Endothelial cell of umbilical vein (primary cell): ENCODE measurements at regions not wholly inside any gene's neighbourhood (a gene's known extent, or its start where the extent isn't known, plus 50 kb on each side); places are given as distances from the start of the nearest gene placed in this dataset.

Experiments used
- JUN ChIP-seq: IDR thresholded peaks from 2 replicates; pipeline ENCODE4 v1.6.1; 2011; ENCODE audit warnings: borderline replicate concordance, low read depth; ENCODE audit not compliant: insufficient read length, insufficient read depth
- MYC ChIP-seq: IDR thresholded peaks from one replicate; pipeline ENCODE4 v1.6.1; 2011; ENCODE audit warnings: mild to moderate bottlenecking, low read depth, low read length
- POLR2A ChIP-seq: IDR thresholded peaks from 2 replicates; pipeline ENCODE4 v1.6.1; 2012; ENCODE audit warnings: low read depth, mild to moderate bottlenecking, control low read depth, low read length
- TF ChIP-seq, protein P1 (sequence below), 2 donors: IDR thresholded peaks; 1 replicate in 1 of 2; 2 replicates in 1 of 2; pipeline ENCODE4 v1.5.1; 2011; ENCODE audit warnings: low read length in 2 of 2, mild to moderate bottlenecking in 2 of 2, moderate library complexity in 2 of 2, control low read depth in 1 of 2, inconsistent platforms in 1 of 2, low read depth in 1 of 2; ENCODE audit not compliant: insufficient read depth in 1 of 2; ENCODE audit errors: extremely low read depth in 1 of 2

DNA sequence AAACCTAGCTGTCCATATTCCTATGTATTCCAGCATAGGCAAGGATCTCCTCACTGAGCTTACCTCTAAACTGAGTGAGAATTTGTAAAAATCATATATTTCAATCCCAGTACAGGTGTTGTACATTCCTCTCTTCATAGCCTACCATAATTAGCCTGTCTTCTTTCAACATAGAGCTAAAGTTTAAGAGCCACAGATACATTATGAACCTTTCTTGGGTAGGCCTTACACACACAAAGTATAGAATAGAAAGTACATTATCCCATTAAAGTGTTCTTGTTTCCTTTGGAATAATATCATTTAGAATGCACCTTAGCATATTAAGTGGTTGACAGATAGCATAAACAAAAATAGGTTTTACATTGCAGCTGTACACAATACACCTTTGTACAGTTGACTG, 282.1 kb upstream of the TMEM161B start:
- TF ChIP-seq, protein P1, sequence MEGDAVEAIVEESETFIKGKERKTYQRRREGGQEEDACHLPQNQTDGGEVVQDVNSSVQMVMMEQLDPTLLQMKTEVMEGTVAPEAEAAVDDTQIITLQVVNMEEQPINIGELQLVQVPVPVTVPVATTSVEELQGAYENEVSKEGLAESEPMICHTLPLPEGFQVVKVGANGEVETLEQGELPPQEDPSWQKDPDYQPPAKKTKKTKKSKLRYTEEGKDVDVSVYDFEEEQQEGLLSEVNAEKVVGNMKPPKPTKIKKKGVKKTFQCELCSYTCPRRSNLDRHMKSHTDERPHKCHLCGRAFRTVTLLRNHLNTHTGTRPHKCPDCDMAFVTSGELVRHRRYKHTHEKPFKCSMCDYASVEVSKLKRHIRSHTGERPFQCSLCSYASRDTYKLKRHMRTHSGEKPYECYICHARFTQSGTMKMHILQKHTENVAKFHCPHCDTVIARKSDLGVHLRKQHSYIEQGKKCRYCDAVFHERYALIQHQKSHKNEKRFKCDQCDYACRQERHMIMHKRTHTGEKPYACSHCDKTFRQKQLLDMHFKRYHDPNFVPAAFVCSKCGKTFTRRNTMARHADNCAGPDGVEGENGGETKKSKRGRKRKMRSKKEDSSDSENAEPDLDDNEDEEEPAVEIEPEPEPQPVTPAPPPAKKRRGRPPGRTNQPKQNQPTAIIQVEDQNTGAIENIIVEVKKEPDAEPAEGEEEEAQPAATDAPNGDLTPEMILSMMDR (IDR thresholded peaks at IDR 0.05; ENCODE audit: extremely low read depth in 1 of 2, insufficient read depth in 1 of 2, low read depth in 1 of 2, low read length in 2 of 2): no peak
- no peak for TF ChIP-seq MYC
- TF ChIP-seq JUN: no peak
- TF ChIP-seq POLR2A: no peak
